Neuronal stem cell (in vitro differentiated cells): ENCODE measurements at regions not wholly inside any gene's neighbourhood (a gene's known extent, or its start where the extent isn't known, plus 50 kb on each side); places are given as distances from the start of the nearest gene placed in this dataset.
"Not testable (repeated sequence)": the region's sequence is repeated elsewhere in the genome, so short reads cannot be mapped to it uniquely, and the experiment has no call there.

Experiments
- DNase-seq: peaks from one replicate; pipeline ENCODE4 v3.0.0-alpha.2; 2013; ENCODE audit warnings: low spot score
- H2AFZ ChIP-seq: one replicate; pipeline ENCODE4 v1.6.1; 2013; ENCODE audit warnings: mild to moderate bottlenecking, low read length, inconsistent platforms
- H2AK5ac ChIP-seq: 2 replicates; pipeline ENCODE4 v1.6.1; 2013; ENCODE audit warnings: low read depth, mild to moderate bottlenecking, inconsistent platforms, low read length, moderate library complexity, mixed read lengths
- H2BK120ac ChIP-seq: 2 replicates; pipeline ENCODE4 v1.6.1; 2013; ENCODE audit warnings: low read depth, mild to moderate bottlenecking, inconsistent platforms, low read length, moderate library complexity, mixed read lengths
- H2BK12ac ChIP-seq: one replicate; pipeline ENCODE4 v1.6.1; 2013; ENCODE audit warnings: low read length, inconsistent platforms
- H2BK15ac ChIP-seq: 2 replicates; pipeline ENCODE4 v1.6.1; 2013; ENCODE audit warnings: mild to moderate bottlenecking, low read length, inconsistent platforms, mixed read lengths
- H2BK5ac ChIP-seq: one replicate; pipeline ENCODE4 v1.6.1; 2013; ENCODE audit warnings: inconsistent platforms, mild to moderate bottlenecking, low read length, moderate library complexity
- H3K14ac ChIP-seq: one replicate; pipeline ENCODE4 v1.6.1; 2013; ENCODE audit warnings: low read length, inconsistent platforms
- H3K18ac ChIP-seq: 2 replicates; pipeline ENCODE4 v1.6.1; 2013; ENCODE audit warnings: low read length, inconsistent platforms
- H3K23ac ChIP-seq: 2 replicates; pipeline ENCODE4 v1.6.1; 2013; ENCODE audit warnings: low read depth, mild to moderate bottlenecking, mixed read lengths, low read length, inconsistent platforms; ENCODE audit not compliant: poor library complexity
- H3K27ac ChIP-seq: replicated peaks from 3 replicates; pipeline ENCODE4 v1.5.1; 2013; ENCODE audit warnings: low read length, inconsistent platforms
- H3K27me3 ChIP-seq, 3 experiments: 2 replicates each; pipeline ENCODE4 v1.6.1; 2013; ENCODE audit warnings: low read length in 3 of 3, mild to moderate bottlenecking in 2 of 3, inconsistent platforms in 1 of 3, low read depth in 1 of 3, mixed read lengths in 1 of 3, moderate library complexity in 1 of 3; ENCODE audit not compliant: control insufficient read depth in 3 of 3, insufficient read depth in 3 of 3
- H3K36me3 ChIP-seq, 2 donors: replicated peaks in 1 of 2; 2 replicates each; pipeline ENCODE4 v1.6.1; 2013; ENCODE audit warnings: low read length in 2 of 2; ENCODE audit not compliant: control insufficient read depth in 2 of 2, insufficient read depth in 2 of 2
- H3K4ac ChIP-seq: 2 replicates; pipeline ENCODE4 v1.6.1; 2013; ENCODE audit warnings: inconsistent platforms, mild to moderate bottlenecking, low read length, moderate library complexity
- H3K4me1 ChIP-seq, 2 donors: 1 replicate in 1 of 2; 2 replicates in 1 of 2; pipeline ENCODE4 v1.6.1; 2013; ENCODE audit warnings: low read length in 2 of 2, low read depth in 1 of 2; ENCODE audit not compliant: control insufficient read depth in 2 of 2, insufficient read depth in 1 of 2
- H3K4me2 ChIP-seq: one replicate; pipeline ENCODE4 v1.6.1; 2013; ENCODE audit warnings: mild to moderate bottlenecking, low read length, inconsistent platforms; ENCODE audit not compliant: insufficient read depth, poor library complexity, severe bottlenecking
- H3K4me3 ChIP-seq, 2 donors: 2 replicates each; pipeline ENCODE4 v1.5.1; 2013; ENCODE audit warnings: low read length in 2 of 2, mild to moderate bottlenecking in 2 of 2, inconsistent platforms in 1 of 2, moderate library complexity in 1 of 2
- H3K79me1 ChIP-seq: one replicate; pipeline ENCODE4 v1.6.1; 2013; ENCODE audit warnings: low read depth, mild to moderate bottlenecking, inconsistent platforms, low read length, moderate library complexity
- H3K9ac ChIP-seq: one replicate; pipeline ENCODE4 v1.6.1; 2013; ENCODE audit warnings: mild to moderate bottlenecking, low read depth, low read length, inconsistent platforms; ENCODE audit not compliant: poor library complexity
- H3K9me3 ChIP-seq, 2 donors: replicated peaks in 1 of 2; 2 replicates each; pipeline versions ENCODE3 to v1.6.1; 2013; ENCODE audit warnings: low read length in 2 of 2, mild to moderate bottlenecking in 2 of 2, inconsistent platforms in 1 of 2, low read depth in 1 of 2, mixed read lengths in 1 of 2, moderate library complexity in 1 of 2; ENCODE audit not compliant: control insufficient read depth in 2 of 2, insufficient read depth in 1 of 2
- H4K8ac ChIP-seq: one replicate; pipeline ENCODE4 v1.6.1; 2013; ENCODE audit warnings: low read depth, mild to moderate bottlenecking, inconsistent platforms, low read length, moderate library complexity
- H4K91ac ChIP-seq: one replicate; pipeline ENCODE4 v1.6.1; 2013; ENCODE audit warnings: low read length, low read depth, mild to moderate bottlenecking, inconsistent platforms; ENCODE audit not compliant: poor library complexity
- WGBS, 2 donors: extraction: QIAGEN DNeasy Blood & Tissue Kit; methylation state at CpG; one replicate each; pipeline ENCODE4 v1.1.7; 2013; ENCODE audit warnings: missing lambda C conversion rate in 2 of 2, mixed read lengths in 1 of 2; ENCODE audit not compliant: insufficient read length in 2 of 2, insufficient replicate concordance in 1 of 2; ENCODE audit errors: extremely low coverage in 2 of 2; 5-methylcytosine and 5-hydroxymethylcytosine counted together

DNA sequence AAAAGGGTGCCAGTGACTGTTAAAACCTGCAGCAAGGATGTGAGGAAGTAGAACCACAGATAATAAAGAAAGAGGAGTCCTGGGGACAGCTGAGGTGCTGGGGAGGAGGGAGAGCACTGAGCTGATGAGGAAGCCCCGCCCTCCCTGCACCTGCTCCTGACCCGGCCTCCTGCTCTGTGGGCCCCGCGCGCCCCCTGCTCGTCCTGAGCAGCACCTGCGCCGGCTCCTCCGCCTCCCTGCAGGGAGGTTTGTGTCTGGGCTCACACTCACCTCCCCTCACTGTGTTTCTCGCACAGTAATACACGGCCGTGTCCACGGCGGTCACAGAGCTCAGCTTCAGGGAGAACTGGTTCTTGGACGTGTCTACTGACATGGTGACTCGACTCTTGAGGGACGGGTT, 797.6 kb downstream of the TMEM121 start:
- not testable (repeated sequence) for H3K36me3 ChIP-seq, H3K9ac ChIP-seq, H2BK120ac ChIP-seq, H3K27ac ChIP-seq, H2AK5ac ChIP-seq, H3K4ac ChIP-seq, H4K91ac ChIP-seq, H3K79me1 ChIP-seq, H3K23ac ChIP-seq, H3K18ac ChIP-seq, H2BK5ac ChIP-seq, H2BK15ac ChIP-seq, H3K4me3 ChIP-seq, H2BK12ac ChIP-seq, H3K4me1 ChIP-seq, H3K4me2 ChIP-seq, H3K14ac ChIP-seq, DNase-seq, H2AFZ ChIP-seq, H4K8ac ChIP-seq
- H3K27me3 ChIP-seq, result peaks cover 0 to 17% (median 0%) of the 10 kb centered on the region in 3 experiments
- no CpG with 5 or more reads among the region's 17 CpGs for WGBS, 2 donors
- H3K9me3 ChIP-seq, result peaks cover 0 to 19% of the 10 kb centered on the region in 2 donors

DNA sequence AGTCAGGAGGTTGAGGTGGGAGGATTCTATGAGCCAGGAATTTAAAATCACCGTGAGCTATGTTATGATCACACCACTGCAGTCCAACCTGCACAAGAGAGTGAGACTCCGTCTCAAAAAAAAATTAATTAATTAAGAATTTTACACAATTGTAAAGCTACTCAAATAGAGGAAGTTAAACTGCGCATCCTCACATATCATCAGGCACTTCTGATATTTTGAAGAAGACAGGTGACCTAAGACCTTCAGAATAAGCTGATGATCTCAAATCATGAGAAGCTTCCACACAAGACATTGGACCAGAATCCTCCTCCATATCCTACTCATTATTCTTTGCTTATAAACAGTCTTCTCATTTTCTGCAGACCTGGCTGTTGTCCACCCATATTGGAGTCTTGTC, 800.9 kb downstream of the TMEM121 start:
- no peak overlapping the region for H2BK15ac ChIP-seq
- no peak overlapping the region for H3K27ac ChIP-seq
- peaks cover 0 to 23% (median 0%) of the 10 kb centered on the region in 3 experiments for H3K27me3 ChIP-seq
- no peak for DNase-seq
- H3K4me2 ChIP-seq, result no peak overlapping the region
- H2AK5ac ChIP-seq, result no peak overlapping the region
- H3K14ac ChIP-seq, result no peak overlapping the region
- H2BK5ac ChIP-seq, result no peak overlapping the region
- H4K91ac ChIP-seq, result no peak overlapping the region
- no peak overlapping the region for H3K4me3 ChIP-seq
- no peaks in the 10 kb centered on the region for H3K4me1 ChIP-seq
- H3K79me1 ChIP-seq, result no peaks in the 10 kb centered on the region
- H2BK12ac ChIP-seq, result no peak overlapping the region
- H4K8ac ChIP-seq, result no peak overlapping the region
- H3K23ac ChIP-seq, result no peak overlapping the region
- H2AFZ ChIP-seq, result no peak overlapping the region
- peaks cover 0 to 5% of the 10 kb centered on the region in 2 donors for H3K9me3 ChIP-seq
- no peak overlapping the region for H3K9ac ChIP-seq
- H3K4ac ChIP-seq, result no peak overlapping the region
- H3K18ac ChIP-seq, result no peak overlapping the region
- WGBS, 2 donors, result no CpG with 5 or more reads among the region's 3 CpGs
- no peaks in the 10 kb centered on the region for H3K36me3 ChIP-seq
- no peak overlapping the region for H2BK120ac ChIP-seq

DNA sequence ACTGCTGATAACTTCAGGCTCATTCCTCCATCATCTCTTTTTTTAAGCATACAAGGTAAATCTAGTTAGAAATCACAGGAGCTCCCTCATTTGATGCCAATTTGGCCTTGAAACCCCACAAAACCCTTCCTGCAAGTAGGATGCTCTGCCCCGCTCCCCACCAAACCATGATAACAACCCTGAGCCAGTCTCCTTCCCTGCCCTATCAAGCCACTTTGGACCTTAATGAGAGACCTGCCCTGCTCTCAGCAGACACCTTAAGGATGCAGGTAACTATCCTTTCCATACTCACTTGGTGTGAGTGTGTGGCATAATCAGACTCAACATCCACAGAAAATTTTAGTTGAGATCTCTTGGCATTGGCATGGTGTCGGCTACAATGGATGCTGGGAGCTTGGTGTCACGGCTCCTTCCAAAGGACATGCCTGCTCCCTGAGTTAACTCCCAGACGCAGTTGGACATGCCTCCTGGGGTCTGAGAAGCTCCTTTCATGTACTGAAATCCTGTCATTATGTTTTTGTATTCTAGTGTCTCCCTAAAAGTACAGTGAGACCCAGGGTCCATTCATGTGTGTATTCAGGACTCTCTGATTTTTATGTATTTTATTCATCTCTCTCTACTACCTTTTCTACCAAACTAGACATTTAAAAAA, 801.4 kb downstream of the TMEM121 start:
- H3K9ac ChIP-seq, H2AFZ ChIP-seq, H3K4me1 ChIP-seq, H2BK120ac ChIP-seq, H3K4me2 ChIP-seq, H3K27ac ChIP-seq, H3K23ac ChIP-seq, H4K8ac ChIP-seq, H3K79me1 ChIP-seq, H2BK12ac ChIP-seq, H3K36me3 ChIP-seq, H2BK15ac ChIP-seq, H2BK5ac ChIP-seq, H3K4ac ChIP-seq, H3K9me3 ChIP-seq, DNase-seq, H3K4me3 ChIP-seq, H3K18ac ChIP-seq, H2AK5ac ChIP-seq, H4K91ac ChIP-seq, H3K14ac ChIP-seq: not testable (repeated sequence)
- no CpG with 5 or more reads among the region's 4 CpGs for WGBS, 2 donors
- H3K27me3 ChIP-seq, result peaks cover 0 to 23% (median 0%) of the 10 kb centered on the region in 3 experiments

- not testable (repeated sequence) for H4K8ac ChIP-seq, H3K14ac ChIP-seq, H3K9ac ChIP-seq, H3K4me2 ChIP-seq, H4K91ac ChIP-seq, H2BK12ac ChIP-seq, DNase-seq, H2AFZ ChIP-seq, H3K4me1 ChIP-seq, H3K4ac ChIP-seq, H2BK5ac ChIP-seq, H3K27ac ChIP-seq, H3K18ac ChIP-seq, H2BK120ac ChIP-seq, H2AK5ac ChIP-seq, H2BK15ac ChIP-seq, H3K79me1 ChIP-seq, H3K4me3 ChIP-seq, H3K36me3 ChIP-seq, H3K9me3 ChIP-seq, H3K23ac ChIP-seq
- no CpG with 5 or more reads among the region's 4 CpGs for WGBS, 2 donors
- H3K27me3 ChIP-seq, result peaks cover 0 to 23% (median 0%) of the 10 kb centered on the region in 3 experiments
Measured at GRCh38 chr14:106329243-106329642, 802.9 kb downstream of the TMEM121 start.
